ENCODE measurements at regions not wholly inside any gene's neighbourhood (a gene's known extent, or its start where the extent isn't known, plus 50 kb on each side); places are given as distances from the start of the nearest gene placed in this dataset.

DNA sequence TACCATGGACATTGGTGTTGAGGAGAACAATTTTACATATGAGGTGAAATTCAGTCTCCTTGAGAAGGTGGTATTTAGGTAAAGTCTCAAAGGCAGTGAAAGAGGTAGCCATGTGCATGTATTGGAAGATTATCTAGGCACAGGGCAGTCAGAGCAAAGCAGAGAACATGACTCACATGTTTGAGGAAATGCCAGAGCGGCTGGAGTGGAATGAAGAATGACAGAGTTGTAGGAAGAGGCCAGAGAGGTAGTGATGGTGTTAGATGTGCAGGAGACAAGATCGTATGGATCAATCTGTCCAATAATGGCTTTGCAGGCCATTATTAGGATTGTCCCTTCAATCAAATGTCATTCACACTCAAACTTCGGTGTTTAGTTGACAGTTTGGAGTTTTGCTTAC lies 449.4 kb upstream of the PTCHD4 start:
- no TSS peak for BruUV-seq (replicated peaks)
- Histone ChIP-seq H3K4me1 (ENCODE audit: insufficient read depth, low read length) (peaks cover 7% of the 10 kb centered on the region), H3K79me2 (ENCODE audit: low read length) (no peaks in the 10 kb centered on the region), H3K27ac (ENCODE audit: low read length) (no peak overlapping the region), H4K20me1 (ENCODE audit: low read length) (no peaks in the 10 kb centered on the region), H3F3A (ENCODE audit: low read length, unreplicated experiment) (no peaks in the 10 kb centered on the region), H2AFZ (ENCODE audit: low read length) (no peak overlapping the region; the same call in 1 of the 2 replicates), H3K9me3 (ENCODE audit: low read length) (no peaks in the 10 kb centered on the region), H3K9me2 (replicated peaks; ENCODE audit: low read length) (no peaks in the 10 kb centered on the region), H3K4me2 (ENCODE audit: low read length) (no peak overlapping the region), H3K36me3 (ENCODE audit: low read depth, low read length) (no peaks in the 10 kb centered on the region), H3K4me3 (ENCODE audit: low read length) (no peak overlapping the region), H3K9ac (ENCODE audit: low read length) (no peak overlapping the region), H3K27me3 (ENCODE audit: low read length) (no peaks in the 10 kb centered on the region)
- intact Hi-C loops (cut with micrococcal nuclease), result no loop called here
- DNase-seq, result peak; percentile 71
- CTCF ChIA-PET, result no interaction called here
- POLR2A ChIA-PET (ENCODE audit: unreplicated experiment), result no interaction called here
- no peak for TF ChIP-seq EZH2phosphoT487 (IDR thresholded peaks at IDR 0.05; ENCODE audit: borderline replicate concordance, low read length)
- TF ChIP-seq EZH2 (IDR thresholded peaks at IDR 0.05; ENCODE audit: low read length, unreplicated experiment), result no peak
- TF ChIP-seq, protein P1, sequence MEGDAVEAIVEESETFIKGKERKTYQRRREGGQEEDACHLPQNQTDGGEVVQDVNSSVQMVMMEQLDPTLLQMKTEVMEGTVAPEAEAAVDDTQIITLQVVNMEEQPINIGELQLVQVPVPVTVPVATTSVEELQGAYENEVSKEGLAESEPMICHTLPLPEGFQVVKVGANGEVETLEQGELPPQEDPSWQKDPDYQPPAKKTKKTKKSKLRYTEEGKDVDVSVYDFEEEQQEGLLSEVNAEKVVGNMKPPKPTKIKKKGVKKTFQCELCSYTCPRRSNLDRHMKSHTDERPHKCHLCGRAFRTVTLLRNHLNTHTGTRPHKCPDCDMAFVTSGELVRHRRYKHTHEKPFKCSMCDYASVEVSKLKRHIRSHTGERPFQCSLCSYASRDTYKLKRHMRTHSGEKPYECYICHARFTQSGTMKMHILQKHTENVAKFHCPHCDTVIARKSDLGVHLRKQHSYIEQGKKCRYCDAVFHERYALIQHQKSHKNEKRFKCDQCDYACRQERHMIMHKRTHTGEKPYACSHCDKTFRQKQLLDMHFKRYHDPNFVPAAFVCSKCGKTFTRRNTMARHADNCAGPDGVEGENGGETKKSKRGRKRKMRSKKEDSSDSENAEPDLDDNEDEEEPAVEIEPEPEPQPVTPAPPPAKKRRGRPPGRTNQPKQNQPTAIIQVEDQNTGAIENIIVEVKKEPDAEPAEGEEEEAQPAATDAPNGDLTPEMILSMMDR (conservative IDR thresholded peaks at IDR 0.05; ENCODE audit: low read depth, low read length), result no peak
- peak; percentile 76 for ATAC-seq

DNA sequence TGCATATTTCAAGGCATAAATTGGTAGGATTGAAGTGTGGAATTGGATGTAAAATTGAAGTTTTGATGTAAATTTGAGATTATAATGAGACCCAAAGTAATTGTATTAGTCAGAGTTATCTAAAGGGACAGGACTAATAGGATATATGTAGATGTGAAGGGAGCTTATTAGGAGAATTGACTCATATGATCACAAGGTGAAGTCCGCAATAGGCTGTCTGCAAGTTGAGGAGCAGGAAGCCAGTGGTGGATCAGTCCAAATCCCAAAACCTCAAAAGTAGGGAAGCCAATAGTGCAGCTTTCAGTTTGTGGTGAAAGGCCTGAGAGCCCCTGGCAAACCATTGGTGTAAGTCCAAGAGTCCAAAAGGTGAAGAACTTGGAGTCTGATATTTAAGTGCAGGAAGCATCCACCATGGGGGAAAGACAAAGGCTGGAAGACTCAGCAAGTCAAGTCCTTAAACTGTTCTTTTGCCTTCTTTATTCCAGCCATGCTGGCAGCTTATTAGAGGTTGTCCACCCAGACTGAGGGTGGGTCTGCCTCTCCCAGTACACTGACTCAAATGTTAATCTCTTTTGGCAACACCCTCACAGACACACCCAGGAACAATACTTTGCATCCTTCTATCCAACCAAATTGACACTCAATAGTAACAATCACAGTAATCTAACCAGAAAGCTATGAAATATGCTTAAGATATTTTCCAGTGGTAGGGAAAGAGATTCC lies 442.6 kb upstream of the PTCHD4 start:
- Histone ChIP-seq H2AFZ (ENCODE audit: low read length) (no peak overlapping the region), H3F3A (ENCODE audit: low read length, unreplicated experiment) (no peaks in the 10 kb centered on the region), H3K27me3 (ENCODE audit: low read length) (no peaks in the 10 kb centered on the region), H3K9me3 (ENCODE audit: low read length) (no peaks in the 10 kb centered on the region), H3K4me1 (ENCODE audit: insufficient read depth, low read length) (no peaks in the 10 kb centered on the region), H3K4me3 (ENCODE audit: low read length) (no peak overlapping the region), H4K20me1 (ENCODE audit: low read length) (no peaks in the 10 kb centered on the region), H3K79me2 (ENCODE audit: low read length) (no peaks in the 10 kb centered on the region), H3K9me2 (replicated peaks; ENCODE audit: low read length) (no peaks in the 10 kb centered on the region), H3K27ac (ENCODE audit: low read length) (no peak overlapping the region), H3K9ac (ENCODE audit: low read length) (no peak overlapping the region), H3K36me3 (ENCODE audit: low read depth, low read length) (no peaks in the 10 kb centered on the region), H3K4me2 (ENCODE audit: low read length) (no peak overlapping the region)
- intact Hi-C loops (cut with micrococcal nuclease), result no loop called here
- TF ChIP-seq EZH2phosphoT487 (IDR thresholded peaks at IDR 0.05; ENCODE audit: borderline replicate concordance, low read length) (no peak), EZH2 (IDR thresholded peaks at IDR 0.05; ENCODE audit: low read length, unreplicated experiment) (no peak)
- TF ChIP-seq, protein P1 (conservative IDR thresholded peaks at IDR 0.05; ENCODE audit: low read depth, low read length), result no peak
- ChIA-PET CTCF (no interaction called here), POLR2A (ENCODE audit: unreplicated experiment) (no interaction called here)
- no TSS peak for BruUV-seq (replicated peaks)
- ATAC-seq, result no peak
- DNase-seq, result no peak

DNA sequence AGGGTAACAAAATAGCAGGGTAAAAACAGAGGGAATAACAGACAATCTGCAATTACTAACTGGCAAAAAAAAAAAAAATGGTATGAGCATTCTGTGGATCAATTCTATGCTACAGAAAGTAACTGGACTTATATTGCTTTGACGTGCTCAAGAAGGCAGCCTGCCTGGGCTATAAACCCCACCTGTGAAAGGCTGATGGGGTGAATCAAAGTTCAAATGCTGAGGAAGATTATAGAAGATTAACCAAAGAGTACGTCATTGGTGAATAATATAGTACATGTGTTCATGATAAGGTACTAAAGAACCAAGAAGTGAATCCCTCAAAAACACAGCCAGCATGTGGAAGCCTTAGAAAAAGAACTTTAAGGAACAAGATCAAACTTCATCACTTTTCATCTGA lies 441.9 kb upstream of the PTCHD4 start:
- Histone ChIP-seq H2AFZ (ENCODE audit: low read length) (no peak overlapping the region), H3K4me2 (ENCODE audit: low read length) (no peak overlapping the region), H3K27ac (ENCODE audit: low read length) (no peak overlapping the region), H3K9ac (ENCODE audit: low read length) (no peak overlapping the region), H3K79me2 (ENCODE audit: low read length) (no peaks in the 10 kb centered on the region), H3K27me3 (ENCODE audit: low read length) (no peaks in the 10 kb centered on the region), H3K4me1 (ENCODE audit: insufficient read depth, low read length) (no peaks in the 10 kb centered on the region), H3K36me3 (ENCODE audit: low read depth, low read length) (no peaks in the 10 kb centered on the region), H3K9me2 (replicated peaks; ENCODE audit: low read length) (no peaks in the 10 kb centered on the region), H3K4me3 (ENCODE audit: low read length) (no peak overlapping the region), H4K20me1 (ENCODE audit: low read length) (no peaks in the 10 kb centered on the region), H3F3A (ENCODE audit: low read length, unreplicated experiment) (no peaks in the 10 kb centered on the region), H3K9me3 (ENCODE audit: low read length) (no peaks in the 10 kb centered on the region)
- TF ChIP-seq, protein P1 (conservative IDR thresholded peaks at IDR 0.05; ENCODE audit: low read depth, low read length), result no peak
- TF ChIP-seq EZH2phosphoT487 (IDR thresholded peaks at IDR 0.05; ENCODE audit: borderline replicate concordance, low read length), result no peak
- no peak for TF ChIP-seq EZH2 (IDR thresholded peaks at IDR 0.05; ENCODE audit: low read length, unreplicated experiment)
- ATAC-seq (no peak), DNase-seq (no peak)
- no TSS peak for BruUV-seq (replicated peaks)
- POLR2A ChIA-PET (ENCODE audit: unreplicated experiment), result no interaction called here
- intact Hi-C loops (cut with micrococcal nuclease), result no loop called here
- CTCF ChIA-PET, result no interaction called here

Data from PC-3 (cell line).